ENCODE measurements at regions not wholly inside any gene's neighbourhood (a gene's known extent, or its start where the extent isn't known, plus 50 kb on each side); places are given as distances from the start of the nearest gene placed in this dataset.

DNA sequence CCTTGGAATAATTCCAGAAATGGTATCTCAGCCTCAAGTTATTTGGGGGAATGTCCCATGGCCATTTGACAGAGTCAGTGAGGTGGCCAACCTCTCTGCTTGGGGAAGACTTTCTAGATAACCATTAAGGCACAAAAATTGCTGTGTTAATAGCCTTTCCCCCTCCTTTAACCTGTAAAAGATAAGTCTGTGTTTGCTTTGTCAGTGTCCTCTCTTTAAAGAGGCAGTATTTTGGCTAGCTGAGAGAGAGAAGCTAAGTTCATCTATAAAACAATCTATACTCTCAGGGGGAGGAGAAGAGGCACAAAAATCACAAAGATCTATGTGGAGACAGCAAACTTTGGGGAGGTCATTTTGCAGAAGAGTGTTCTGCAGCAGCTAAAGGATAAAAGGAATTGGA is 72.1 kb downstream of the PLCE1 start:
- DNase-seq (no peak), ATAC-seq (ENCODE audit: insufficient read depth, low FRiP score) (no peak)
- Histone ChIP-seq H3K27me3 (ENCODE audit: control insufficient read depth in 3 of 3, insufficient read depth in 3 of 3, low read length in 2 of 3) (no peaks in the 10 kb centered on the region), H3K9ac (ENCODE audit: insufficient read depth in 1 of 2, low read length in 2 of 2) (no peak overlapping the region), H3K9me3 (ENCODE audit: control insufficient read depth in 4 of 4, insufficient read depth in 3 of 4, low read length in 3 of 4) (no peaks in the 10 kb centered on the region), H3K36me3 (ENCODE audit: control insufficient read depth in 4 of 4, insufficient read depth in 4 of 4, low read length in 4 of 4) (no peaks in the 10 kb centered on the region), H3K4me1 (ENCODE audit: control insufficient read depth in 5 of 5, insufficient read depth in 5 of 5, low read length in 5 of 5) (peaks cover 0 to 5% (median 1%) of the 10 kb centered on the region in 5 donors), H3K27ac (ENCODE audit: low read depth in 1 of 2, low read length in 1 of 2) (no peak overlapping the region), H3K4me3 (no peak overlapping the region)
- TF ChIP-seq, protein P1, sequence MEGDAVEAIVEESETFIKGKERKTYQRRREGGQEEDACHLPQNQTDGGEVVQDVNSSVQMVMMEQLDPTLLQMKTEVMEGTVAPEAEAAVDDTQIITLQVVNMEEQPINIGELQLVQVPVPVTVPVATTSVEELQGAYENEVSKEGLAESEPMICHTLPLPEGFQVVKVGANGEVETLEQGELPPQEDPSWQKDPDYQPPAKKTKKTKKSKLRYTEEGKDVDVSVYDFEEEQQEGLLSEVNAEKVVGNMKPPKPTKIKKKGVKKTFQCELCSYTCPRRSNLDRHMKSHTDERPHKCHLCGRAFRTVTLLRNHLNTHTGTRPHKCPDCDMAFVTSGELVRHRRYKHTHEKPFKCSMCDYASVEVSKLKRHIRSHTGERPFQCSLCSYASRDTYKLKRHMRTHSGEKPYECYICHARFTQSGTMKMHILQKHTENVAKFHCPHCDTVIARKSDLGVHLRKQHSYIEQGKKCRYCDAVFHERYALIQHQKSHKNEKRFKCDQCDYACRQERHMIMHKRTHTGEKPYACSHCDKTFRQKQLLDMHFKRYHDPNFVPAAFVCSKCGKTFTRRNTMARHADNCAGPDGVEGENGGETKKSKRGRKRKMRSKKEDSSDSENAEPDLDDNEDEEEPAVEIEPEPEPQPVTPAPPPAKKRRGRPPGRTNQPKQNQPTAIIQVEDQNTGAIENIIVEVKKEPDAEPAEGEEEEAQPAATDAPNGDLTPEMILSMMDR (IDR thresholded peaks at IDR 0.05; ENCODE audit: control extremely low read depth, extremely low read depth) = no peak

DNA sequence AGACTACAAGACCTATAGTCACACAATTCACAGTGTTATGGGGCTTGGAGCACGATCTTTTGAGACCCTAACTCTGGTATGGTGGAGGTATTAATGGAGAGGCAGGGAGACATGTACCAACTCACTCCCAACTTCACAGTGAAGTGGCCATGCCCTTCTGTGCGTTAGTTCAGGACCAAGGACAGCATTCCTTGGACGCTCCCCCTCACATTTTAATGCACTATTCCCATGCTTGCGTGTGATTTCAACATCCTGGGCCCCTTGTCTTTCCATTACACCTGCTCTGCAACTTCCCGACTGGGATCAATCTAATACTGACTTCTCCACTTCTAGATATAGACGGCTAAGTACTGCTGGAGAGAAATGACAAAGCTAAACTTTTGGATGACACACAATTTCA is 72.7 kb downstream of the PLCE1 start:
- ATAC-seq (ENCODE audit: insufficient read depth, low FRiP score) = no peak
- WGBS, 2 donors = 25 to 32% methylated on average over 6 of the region's 6 CpGs

DNA sequence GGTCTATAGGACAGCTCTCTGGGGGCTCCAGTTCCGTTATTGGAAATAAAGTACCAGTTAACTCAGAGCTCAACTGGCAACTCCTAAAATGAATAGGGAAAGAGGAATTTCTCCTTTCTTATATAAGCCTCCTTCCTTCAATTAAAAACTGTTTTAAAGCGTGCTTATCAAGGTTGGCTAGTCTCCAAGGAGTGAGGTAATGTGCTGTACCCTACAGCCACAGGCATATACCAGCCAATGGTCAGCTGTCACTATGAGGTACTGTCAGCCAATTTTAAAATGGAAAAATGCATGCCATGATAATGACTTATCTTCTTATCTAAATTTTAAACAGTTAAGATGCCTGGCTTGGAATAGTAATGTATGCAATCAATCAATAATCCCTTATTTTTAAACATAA is 76.2 kb downstream of the PLCE1 start:
- WGBS, 2 donors = 31 to 63% methylated on average over 2 of the region's 2 CpGs
- H3K36me3 ChIP-seq (ENCODE audit: control insufficient read depth in 4 of 4, insufficient read depth in 4 of 4, low read length in 4 of 4) = no peaks in the 10 kb centered on the region
- H3K27me3 ChIP-seq (ENCODE audit: control insufficient read depth in 3 of 3, insufficient read depth in 3 of 3, low read length in 2 of 3) = no peaks in the 10 kb centered on the region
- TF ChIP-seq, protein P1 (IDR thresholded peaks at IDR 0.05; ENCODE audit: control extremely low read depth, extremely low read depth) = no peak
- peaks cover 0 to 5% (median 0%) of the 10 kb centered on the region in 5 donors for H3K4me1 ChIP-seq (ENCODE audit: control insufficient read depth in 5 of 5, insufficient read depth in 5 of 5, low read length in 5 of 5)
- no peak overlapping the region for H3K9ac ChIP-seq (ENCODE audit: insufficient read depth in 1 of 2, low read length in 2 of 2)
- peak; percentile 31 to 73 (median 60) for DNase-seq
- no peaks in the 10 kb centered on the region for H3K9me3 ChIP-seq (ENCODE audit: control insufficient read depth in 4 of 4, insufficient read depth in 3 of 4, low read length in 3 of 4)
- no peak overlapping the region for H3K27ac ChIP-seq (ENCODE audit: low read depth in 1 of 2, low read length in 1 of 2)
- no peak overlapping the region for H3K4me3 ChIP-seq
- ATAC-seq (ENCODE audit: insufficient read depth, low FRiP score) = no peak

More for the DNA sequence above, 72.7 kb downstream of the PLCE1 start:
- Histone ChIP-seq H3K9me3 (ENCODE audit: control insufficient read depth in 4 of 4, insufficient read depth in 3 of 4, low read length in 3 of 4) (no peaks in the 10 kb centered on the region), H3K36me3 (ENCODE audit: control insufficient read depth in 4 of 4, insufficient read depth in 4 of 4, low read length in 4 of 4) (no peaks in the 10 kb centered on the region), H3K9ac (ENCODE audit: insufficient read depth in 1 of 2, low read length in 2 of 2) (no peak overlapping the region), H3K4me3 (no peak overlapping the region), H3K27ac (ENCODE audit: low read depth in 1 of 2, low read length in 1 of 2) (no peak overlapping the region), H3K4me1 (ENCODE audit: control insufficient read depth in 5 of 5, insufficient read depth in 5 of 5, low read length in 5 of 5) (peaks cover 0 to 5% (median 1%) of the 10 kb centered on the region in 5 donors), H3K27me3 (ENCODE audit: control insufficient read depth in 3 of 3, insufficient read depth in 3 of 3, low read length in 2 of 3) (no peaks in the 10 kb centered on the region)
- TF ChIP-seq, protein P1 (IDR thresholded peaks at IDR 0.05; ENCODE audit: control extremely low read depth, extremely low read depth) = no peak
- DNase-seq = peak; percentile 54 to 83 (median 74)

DNA sequence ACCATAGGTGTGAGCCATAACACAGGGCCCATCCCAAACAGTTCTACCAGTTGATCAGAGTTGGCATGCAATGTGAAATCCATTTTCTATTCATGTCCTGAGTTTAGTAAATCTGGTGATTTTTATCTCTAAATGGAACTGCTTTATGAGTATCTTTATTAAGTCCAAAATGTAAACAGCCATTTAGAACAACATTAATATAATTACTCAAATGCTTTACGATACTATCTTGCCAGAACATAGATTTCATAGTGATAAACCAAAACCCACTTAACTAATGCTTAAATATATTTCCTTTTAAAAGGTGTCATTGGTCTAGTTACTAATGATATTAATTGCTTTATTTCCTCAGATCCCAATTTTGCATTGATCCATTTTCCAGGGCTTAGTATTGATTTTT is 80.7 kb downstream of the PLCE1 start:
- no peak overlapping the region for H3K4me3 ChIP-seq
- WGBS, 2 donors = 84 to 88% methylated on average over 1 of the region's 1 CpG
- no peaks in the 10 kb centered on the region for H3K9me3 ChIP-seq (ENCODE audit: control insufficient read depth in 4 of 4, insufficient read depth in 3 of 4, low read length in 3 of 4)
- H3K27ac ChIP-seq (ENCODE audit: low read depth in 1 of 2, low read length in 1 of 2) = no peak overlapping the region
- no peaks in the 10 kb centered on the region for H3K27me3 ChIP-seq (ENCODE audit: control insufficient read depth in 3 of 3, insufficient read depth in 3 of 3, low read length in 2 of 3)
- no peak overlapping the region for H3K9ac ChIP-seq (ENCODE audit: insufficient read depth in 1 of 2, low read length in 2 of 2)
- DNase-seq = no peak
- TF ChIP-seq, protein P1 (IDR thresholded peaks at IDR 0.05; ENCODE audit: control extremely low read depth, extremely low read depth) = no peak
- ATAC-seq (ENCODE audit: insufficient read depth, low FRiP score) = no peak
- H3K36me3 ChIP-seq (ENCODE audit: control insufficient read depth in 4 of 4, insufficient read depth in 4 of 4, low read length in 4 of 4) = no peaks in the 10 kb centered on the region
- peaks cover 0 to 19% (median 5%) of the 10 kb centered on the region in 5 donors for H3K4me1 ChIP-seq (ENCODE audit: control insufficient read depth in 5 of 5, insufficient read depth in 5 of 5, low read length in 5 of 5)
